ENCODE measurements at regions not wholly inside any gene's neighbourhood (a gene's known extent, or its start where the extent isn't known, plus 50 kb on each side); places are given as distances from the start of the nearest gene placed in this dataset.
"Not testable (repeated sequence)": the region's sequence is repeated elsewhere in the genome, so short reads cannot be mapped to it uniquely, and the experiment has no call there.

- intact Hi-C loops (cut with micrococcal nuclease; ENCODE audit: unreplicated experiment); BruUV-seq (replicated peaks); H3K4me3 ChIP-seq (ENCODE audit: low read depth, low read length, poor library complexity, severe bottlenecking); POLR2A ChIA-PET (ENCODE audit: low non-redundant PET); DNase-seq (ENCODE audit: low spot score); CTCF ChIA-PET; H3K9me3 ChIP-seq (ENCODE audit: low read depth, low read length, poor library complexity, severe bottlenecking); H3K27me3 ChIP-seq (replicated peaks; ENCODE audit: insufficient read depth, low read depth, low read length, poor library complexity); H3K36me3 ChIP-seq (ENCODE audit: insufficient read depth, low read length, poor library complexity, severe bottlenecking); H3K27ac ChIP-seq (ENCODE audit: low read depth, low read length, poor library complexity, severe bottlenecking); H3K4me1 ChIP-seq (ENCODE audit: insufficient read depth, low read length, poor library complexity, severe bottlenecking): not testable (repeated sequence)
Observed at GRCh38 chr21:6507632-6508031, 4013.8 kb upstream of the TPTE start.

- intact Hi-C loops (cut with micrococcal nuclease; ENCODE audit: unreplicated experiment); H3K9me3 ChIP-seq (ENCODE audit: low read depth, low read length, poor library complexity, severe bottlenecking); H3K27me3 ChIP-seq (replicated peaks; ENCODE audit: insufficient read depth, low read depth, low read length, poor library complexity); H3K4me1 ChIP-seq (ENCODE audit: insufficient read depth, low read length, poor library complexity, severe bottlenecking); H3K27ac ChIP-seq (ENCODE audit: low read depth, low read length, poor library complexity, severe bottlenecking); BruUV-seq (replicated peaks); DNase-seq (ENCODE audit: low spot score); CTCF ChIA-PET; H3K4me3 ChIP-seq (ENCODE audit: low read depth, low read length, poor library complexity, severe bottlenecking); POLR2A ChIA-PET (ENCODE audit: low non-redundant PET); H3K36me3 ChIP-seq (ENCODE audit: insufficient read depth, low read length, poor library complexity, severe bottlenecking): not testable (repeated sequence)
Observed at GRCh38 chr21:6521777-6522176, 3999.6 kb upstream of the TPTE start.

GRCh38 chr21:6526213-6526612, 3995.2 kb upstream of the TPTE start:
- H3K4me1 ChIP-seq (ENCODE audit: insufficient read depth, low read length, poor library complexity, severe bottlenecking); H3K27ac ChIP-seq (ENCODE audit: low read depth, low read length, poor library complexity, severe bottlenecking); POLR2A ChIA-PET (ENCODE audit: low non-redundant PET); H3K27me3 ChIP-seq (replicated peaks; ENCODE audit: insufficient read depth, low read depth, low read length, poor library complexity); DNase-seq (ENCODE audit: low spot score); CTCF ChIA-PET; H3K9me3 ChIP-seq (ENCODE audit: low read depth, low read length, poor library complexity, severe bottlenecking); BruUV-seq (replicated peaks); intact Hi-C loops (cut with micrococcal nuclease; ENCODE audit: unreplicated experiment); H3K36me3 ChIP-seq (ENCODE audit: insufficient read depth, low read length, poor library complexity, severe bottlenecking); H3K4me3 ChIP-seq (ENCODE audit: low read depth, low read length, poor library complexity, severe bottlenecking): not testable (repeated sequence)

GRCh38 chr21:6530655-6531054, 3990.7 kb upstream of the TPTE start:
- H3K4me3 ChIP-seq (ENCODE audit: low read depth, low read length, poor library complexity, severe bottlenecking); intact Hi-C loops (cut with micrococcal nuclease; ENCODE audit: unreplicated experiment); H3K9me3 ChIP-seq (ENCODE audit: low read depth, low read length, poor library complexity, severe bottlenecking); H3K4me1 ChIP-seq (ENCODE audit: insufficient read depth, low read length, poor library complexity, severe bottlenecking); H3K36me3 ChIP-seq (ENCODE audit: insufficient read depth, low read length, poor library complexity, severe bottlenecking); POLR2A ChIA-PET (ENCODE audit: low non-redundant PET); H3K27ac ChIP-seq (ENCODE audit: low read depth, low read length, poor library complexity, severe bottlenecking); DNase-seq (ENCODE audit: low spot score); H3K27me3 ChIP-seq (replicated peaks; ENCODE audit: insufficient read depth, low read depth, low read length, poor library complexity); BruUV-seq (replicated peaks); CTCF ChIA-PET: not testable (repeated sequence)

GRCh38 chr21:6533261-6533660, 3988.1 kb upstream of the TPTE start:
- BruUV-seq (replicated peaks); CTCF ChIA-PET; H3K36me3 ChIP-seq (ENCODE audit: insufficient read depth, low read length, poor library complexity, severe bottlenecking); H3K27me3 ChIP-seq (replicated peaks; ENCODE audit: insufficient read depth, low read depth, low read length, poor library complexity); H3K4me3 ChIP-seq (ENCODE audit: low read depth, low read length, poor library complexity, severe bottlenecking); POLR2A ChIA-PET (ENCODE audit: low non-redundant PET); intact Hi-C loops (cut with micrococcal nuclease; ENCODE audit: unreplicated experiment); H3K4me1 ChIP-seq (ENCODE audit: insufficient read depth, low read length, poor library complexity, severe bottlenecking); DNase-seq (ENCODE audit: low spot score); H3K9me3 ChIP-seq (ENCODE audit: low read depth, low read length, poor library complexity, severe bottlenecking); H3K27ac ChIP-seq (ENCODE audit: low read depth, low read length, poor library complexity, severe bottlenecking): not testable (repeated sequence)

- H3K4me3 ChIP-seq (ENCODE audit: low read depth, low read length, poor library complexity, severe bottlenecking); H3K36me3 ChIP-seq (ENCODE audit: insufficient read depth, low read length, poor library complexity, severe bottlenecking); intact Hi-C loops (cut with micrococcal nuclease; ENCODE audit: unreplicated experiment); DNase-seq (ENCODE audit: low spot score); POLR2A ChIA-PET (ENCODE audit: low non-redundant PET); H3K27me3 ChIP-seq (replicated peaks; ENCODE audit: insufficient read depth, low read depth, low read length, poor library complexity); H3K9me3 ChIP-seq (ENCODE audit: low read depth, low read length, poor library complexity, severe bottlenecking); CTCF ChIA-PET; BruUV-seq (replicated peaks); H3K4me1 ChIP-seq (ENCODE audit: insufficient read depth, low read length, poor library complexity, severe bottlenecking); H3K27ac ChIP-seq (ENCODE audit: low read depth, low read length, poor library complexity, severe bottlenecking): not testable (repeated sequence)
Observed at GRCh38 chr21:6538320-6538719, 3983.1 kb upstream of the TPTE start.

GRCh38 chr21:6539688-6540087, 3981.7 kb upstream of the TPTE start:
- H3K4me1 ChIP-seq (ENCODE audit: insufficient read depth, low read length, poor library complexity, severe bottlenecking); CTCF ChIA-PET; H3K27me3 ChIP-seq (replicated peaks; ENCODE audit: insufficient read depth, low read depth, low read length, poor library complexity); H3K36me3 ChIP-seq (ENCODE audit: insufficient read depth, low read length, poor library complexity, severe bottlenecking); H3K4me3 ChIP-seq (ENCODE audit: low read depth, low read length, poor library complexity, severe bottlenecking); intact Hi-C loops (cut with micrococcal nuclease; ENCODE audit: unreplicated experiment); POLR2A ChIA-PET (ENCODE audit: low non-redundant PET); H3K27ac ChIP-seq (ENCODE audit: low read depth, low read length, poor library complexity, severe bottlenecking); H3K9me3 ChIP-seq (ENCODE audit: low read depth, low read length, poor library complexity, severe bottlenecking); BruUV-seq (replicated peaks); DNase-seq (ENCODE audit: low spot score): not testable (repeated sequence)

- H3K27me3 ChIP-seq (replicated peaks; ENCODE audit: insufficient read depth, low read depth, low read length, poor library complexity); H3K4me1 ChIP-seq (ENCODE audit: insufficient read depth, low read length, poor library complexity, severe bottlenecking); BruUV-seq (replicated peaks); POLR2A ChIA-PET (ENCODE audit: low non-redundant PET); intact Hi-C loops (cut with micrococcal nuclease; ENCODE audit: unreplicated experiment); H3K4me3 ChIP-seq (ENCODE audit: low read depth, low read length, poor library complexity, severe bottlenecking); H3K27ac ChIP-seq (ENCODE audit: low read depth, low read length, poor library complexity, severe bottlenecking); H3K9me3 ChIP-seq (ENCODE audit: low read depth, low read length, poor library complexity, severe bottlenecking); DNase-seq (ENCODE audit: low spot score); CTCF ChIA-PET; H3K36me3 ChIP-seq (ENCODE audit: insufficient read depth, low read length, poor library complexity, severe bottlenecking): not testable (repeated sequence)
Observed at GRCh38 chr21:6541036-6541435, 3980.3 kb upstream of the TPTE start.
